ENCODE measurements at regions not wholly inside any gene's neighbourhood (a gene's known extent, or its start where the extent isn't known, plus 50 kb on each side); places are given as distances from the start of the nearest gene placed in this dataset.

- Histone ChIP-seq H3K27ac (no peak overlapping the region), H3K9me3 (no peaks in the 10 kb centered on the region), H3K36me3 (no peaks in the 10 kb centered on the region), H3K4me1 (no peaks in the 10 kb centered on the region), H3K27me3 (no peaks in the 10 kb centered on the region), H3K4me3 (no peak overlapping the region)
- ATAC-seq (no peak), DNase-seq (no peak)
- TF ChIP-seq CTCF (IDR thresholded peaks at IDR 0.05 in 4 of 5, conservative IDR thresholded peaks at IDR 0.05 in 1 of 5) (no peak), POLR2A (IDR thresholded peaks at IDR 0.05) (no peak)
- in situ Hi-C loops (cut with MboI; ENCODE audit: low sequenced_read_pairs in 4 of 4) (no loop called here), intact Hi-C loops (cut with DNase I; ENCODE audit: low total_unique reads) (no loop called here)
Measured at GRCh38 chr4:34851411-34851810, 1392.9 kb downstream of the ARAP2 start.

- Histone ChIP-seq H3K4me1 (no peaks in the 10 kb centered on the region), H3K4me3 (no peak overlapping the region), H3K27ac (no peak overlapping the region), H3K27me3 (no peaks in the 10 kb centered on the region), H3K36me3 (no peaks in the 10 kb centered on the region), H3K9me3 (no peaks in the 10 kb centered on the region)
- TF ChIP-seq CTCF (IDR thresholded peaks at IDR 0.05 in 4 of 5, conservative IDR thresholded peaks at IDR 0.05 in 1 of 5) (no peak), POLR2A (IDR thresholded peaks at IDR 0.05) (no peak)
- no peak for DNase-seq
- intact Hi-C loops (cut with DNase I; ENCODE audit: low total_unique reads) (no loop called here), in situ Hi-C loops (cut with MboI; ENCODE audit: low sequenced_read_pairs in 4 of 4) (no loop called here)
- ATAC-seq, result no peak
Measured at GRCh38 chr4:34854451-34854850, 1389.9 kb downstream of the ARAP2 start.

GRCh38 chr4:34861666-34862065 is 1382.6 kb downstream of the ARAP2 start:
- no peaks in the 10 kb centered on the region for H3K36me3 ChIP-seq
- no peak overlapping the region for H3K27ac ChIP-seq
- H3K4me3 ChIP-seq, result no peak overlapping the region
- intact Hi-C loops (cut with DNase I; ENCODE audit: low total_unique reads), result no loop called here
- no peaks in the 10 kb centered on the region for H3K27me3 ChIP-seq
- DNase-seq (no peak), ATAC-seq (no peak)
- no peaks in the 10 kb centered on the region for H3K4me1 ChIP-seq
- TF ChIP-seq CTCF (IDR thresholded peaks at IDR 0.05 in 4 of 5, conservative IDR thresholded peaks at IDR 0.05 in 1 of 5) (no peak), POLR2A (IDR thresholded peaks at IDR 0.05) (no peak)
- in situ Hi-C loops (cut with MboI; ENCODE audit: low sequenced_read_pairs in 4 of 4), result no loop called here
- no peaks in the 10 kb centered on the region for H3K9me3 ChIP-seq

GRCh38 chr4:34878961-34879360 is 1365.4 kb downstream of the ARAP2 start:
- intact Hi-C loops (cut with DNase I; ENCODE audit: low total_unique reads), result no loop called here

More at GRCh38 chr4:34878961-34879360, 1365.4 kb downstream of the ARAP2 start:
- H3K36me3 ChIP-seq, result no peaks in the 10 kb centered on the region
- ATAC-seq, result no peak
- no peak overlapping the region for H3K4me3 ChIP-seq
- TF ChIP-seq POLR2A (IDR thresholded peaks at IDR 0.05), result no peak
- no peak for TF ChIP-seq CTCF (IDR thresholded peaks at IDR 0.05 in 4 of 5, conservative IDR thresholded peaks at IDR 0.05 in 1 of 5)
- H3K4me1 ChIP-seq, result no peaks in the 10 kb centered on the region
- in situ Hi-C loops (cut with MboI; ENCODE audit: low sequenced_read_pairs in 4 of 4), result no loop called here
- peaks cover 0 to under 1% (median 0%) of the 10 kb centered on the region in 3 donors for H3K9me3 ChIP-seq
- no peak overlapping the region for H3K27ac ChIP-seq
- no peaks in the 10 kb centered on the region for H3K27me3 ChIP-seq
- DNase-seq, result no peak
